ENCODE measurements at regions not wholly inside any gene's neighbourhood (a gene's known extent, or its start where the extent isn't known, plus 50 kb on each side); places are given as distances from the start of the nearest gene placed in this dataset.
A peak's percentile ranks its signal among the peaks of the same experiment; 100 is the strongest.
"Not testable (repeated sequence)": the region's sequence is repeated elsewhere in the genome, so short reads cannot be mapped to it uniquely, and the experiment has no call there.

GRCh38 chr14:101616202-101616601, 54.9 kb downstream of the DIO3 start:
- DNase-seq, result no peak

- DNase-seq, result no peak
These were observed 58.2 kb downstream of the DIO3 start for GRCh38 chr14:101619484-101619883.

DNA sequence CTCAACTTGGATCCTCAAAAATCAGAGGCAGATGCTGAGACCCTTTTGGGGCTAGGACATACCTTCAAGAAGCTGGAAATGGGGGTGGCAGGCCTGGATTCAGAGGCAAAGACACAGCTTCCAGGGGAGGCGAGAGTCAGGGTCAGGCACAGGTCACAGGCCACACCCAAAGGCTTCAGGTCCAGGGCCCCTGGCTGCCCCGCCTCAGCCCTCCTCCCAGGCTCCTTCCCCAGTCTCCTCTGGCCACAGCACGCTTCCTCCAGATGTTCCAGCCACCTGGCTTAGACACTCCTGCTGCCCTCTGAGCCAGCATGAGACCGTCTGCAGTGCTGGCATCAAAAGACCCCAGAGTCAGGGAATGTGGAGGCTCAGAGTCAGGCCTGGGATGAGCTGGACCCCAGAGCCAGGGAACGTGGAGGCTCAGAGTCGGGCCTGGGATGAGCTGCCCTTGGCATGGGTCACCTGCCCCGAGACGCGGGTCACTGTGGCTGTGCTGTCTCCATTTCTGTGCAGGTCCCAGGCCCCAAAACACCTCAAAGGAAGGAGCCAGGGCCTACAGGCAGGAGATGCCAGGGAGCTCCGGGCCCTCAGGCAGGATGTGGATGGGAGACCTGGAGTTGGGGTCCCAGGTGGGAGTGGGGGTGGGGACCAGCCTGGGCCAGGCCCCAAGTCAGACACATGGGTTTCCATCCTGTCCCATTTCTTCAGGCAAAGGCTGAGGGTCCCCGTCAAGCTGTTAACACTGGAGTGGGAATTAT, 58.9 kb downstream of the DIO3 start:
- no peak for DNase-seq

- DNase-seq, result no peak
These were observed 59.8 kb downstream of the DIO3 start for GRCh38 chr14:101620821-101621785.

- DNase-seq, result no peak
These were observed 61.2 kb downstream of the DIO3 start for GRCh38 chr14:101622251-101623076.

GRCh38 chr14:101623077-101623372, 61.7 kb downstream of the DIO3 start:
- no peak for DNase-seq

GRCh38 chr14:101623685-101624444, 62.6 kb downstream of the DIO3 start:
- no peak for DNase-seq

DNA sequence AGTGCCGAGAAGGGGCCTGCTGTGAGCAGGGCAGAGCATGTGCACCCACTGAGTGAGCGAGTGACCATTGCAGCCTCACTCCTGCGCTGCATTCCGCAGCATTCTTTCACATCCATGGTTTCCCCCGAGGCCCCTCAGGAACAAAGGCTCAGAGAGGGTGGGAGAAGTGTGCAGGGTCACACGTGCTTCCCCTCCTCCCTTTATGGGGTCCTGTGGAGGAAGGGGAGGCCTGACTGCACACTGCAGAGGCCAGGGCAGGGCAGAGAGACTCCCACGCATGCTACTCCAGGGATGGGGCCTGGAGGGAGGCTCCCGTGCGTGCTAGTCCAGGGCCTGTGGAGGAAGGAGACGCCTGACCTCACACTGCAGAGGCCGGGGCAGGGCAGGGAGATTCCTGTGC, 63.2 kb downstream of the DIO3 start:
- no peak for DNase-seq

DNA sequence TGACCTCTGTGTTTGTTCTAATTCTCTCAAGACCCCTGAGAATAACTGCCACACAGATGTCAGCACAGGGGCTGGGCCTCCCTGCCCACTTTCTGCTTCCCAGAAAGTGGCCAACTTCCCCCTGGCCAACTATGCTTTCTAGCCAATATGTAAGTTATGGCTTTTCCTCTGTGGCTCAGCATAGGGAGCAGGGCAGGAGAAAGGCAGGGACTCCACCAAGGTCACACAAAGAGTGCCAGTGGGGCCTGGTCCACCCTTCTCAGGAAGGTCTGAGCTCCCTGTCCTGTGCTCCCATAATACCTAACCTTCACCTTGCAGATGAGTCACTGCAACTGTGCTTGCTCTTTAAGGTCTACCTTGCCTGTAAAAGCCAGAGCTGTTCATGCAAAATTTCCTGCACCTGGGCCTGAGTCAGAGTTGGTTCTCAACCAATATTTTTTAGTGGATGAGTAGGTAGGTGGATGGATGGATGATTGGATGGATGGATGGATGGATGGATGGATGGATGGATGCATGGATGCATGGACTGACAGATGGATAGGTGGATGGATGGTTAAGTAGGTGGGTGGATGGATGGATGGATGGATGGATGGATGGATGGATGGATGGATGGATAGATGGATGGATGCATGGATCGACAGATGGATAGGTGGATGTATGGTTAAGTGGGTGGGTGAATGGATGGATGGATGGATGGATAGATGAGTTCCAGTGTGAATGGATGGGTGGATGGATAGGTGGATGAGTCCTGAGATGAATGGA, 64.2 kb downstream of the DIO3 start:
- no peak for DNase-seq

DNA sequence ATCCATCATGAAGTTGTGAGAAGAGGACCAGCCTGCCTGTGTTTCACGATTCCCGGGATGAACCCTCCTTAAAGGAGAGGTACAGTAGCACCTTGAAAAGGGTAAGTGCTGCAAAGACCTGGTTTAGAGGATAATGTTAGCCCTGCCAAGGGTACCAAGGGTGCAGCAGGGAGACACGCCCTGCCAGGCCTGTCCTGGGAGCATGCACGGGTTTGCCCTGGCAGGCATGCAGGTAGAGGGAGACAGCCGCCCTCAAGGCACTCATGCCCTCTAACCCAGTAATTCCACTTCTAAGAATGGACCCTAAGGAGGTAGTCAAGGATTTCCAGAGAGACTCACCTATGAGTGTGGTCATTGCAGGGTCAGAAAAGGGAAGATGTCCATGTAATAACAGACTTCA, 65.0 kb downstream of the DIO3 start:
- DNase-seq, result no peak

- no peak for DNase-seq
These were observed 66.6 kb downstream of the DIO3 start for GRCh38 chr14:101627915-101628262.

DNA sequence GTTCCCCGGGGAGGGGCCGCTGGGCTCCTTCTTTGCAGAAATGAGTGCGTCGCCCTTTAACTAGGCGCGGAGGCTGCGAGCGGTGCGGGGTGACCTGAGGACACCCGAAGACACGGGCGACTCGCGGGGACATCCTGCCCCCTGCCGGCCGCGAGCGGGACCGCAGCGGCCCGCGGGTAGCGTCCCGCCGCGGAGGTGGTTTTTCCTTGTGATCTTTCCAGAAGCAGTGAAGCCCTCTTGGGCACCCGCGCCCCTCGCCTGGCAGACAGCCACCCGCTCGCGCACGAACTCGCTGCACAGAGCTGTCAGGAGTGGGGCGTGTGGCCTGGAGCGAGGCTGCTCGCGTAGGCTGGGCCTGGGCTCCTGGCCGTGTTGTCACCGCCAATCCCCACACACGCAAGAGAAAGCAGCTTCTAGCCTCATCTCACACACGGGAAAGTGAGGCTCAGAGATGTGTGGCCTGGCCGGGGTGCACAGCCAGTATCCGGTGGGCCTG, 67.2 kb downstream of the DIO3 start:
- peak; percentile 48 for DNase-seq

DNA sequence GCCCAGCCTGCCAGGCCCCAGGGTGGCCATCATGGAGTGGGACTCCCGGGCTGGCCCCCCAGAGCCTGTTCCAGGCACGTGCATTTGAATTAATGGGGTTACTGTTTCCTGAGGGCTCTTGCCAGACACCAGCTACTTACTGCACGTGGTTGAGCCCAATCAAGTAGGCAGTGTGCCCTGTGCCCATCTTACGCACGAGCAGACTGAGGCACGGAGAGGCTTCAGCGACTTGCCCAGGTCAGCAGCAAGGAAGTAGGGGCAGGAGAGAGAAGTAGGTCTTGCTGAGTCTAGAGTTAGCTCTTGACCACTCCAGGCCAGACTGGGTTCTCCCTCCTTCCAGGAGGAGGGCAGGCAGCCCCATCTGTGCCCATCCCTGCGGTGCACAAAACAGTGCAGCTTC, 67.7 kb downstream of the DIO3 start:
- no peak for DNase-seq

- DNase-seq, result no peak
These were observed 69.0 kb downstream of the DIO3 start for GRCh38 chr14:101630056-101630965.

GRCh38 chr14:101631199-101631598, 69.9 kb downstream of the DIO3 start:
- no peak for DNase-seq

DNA sequence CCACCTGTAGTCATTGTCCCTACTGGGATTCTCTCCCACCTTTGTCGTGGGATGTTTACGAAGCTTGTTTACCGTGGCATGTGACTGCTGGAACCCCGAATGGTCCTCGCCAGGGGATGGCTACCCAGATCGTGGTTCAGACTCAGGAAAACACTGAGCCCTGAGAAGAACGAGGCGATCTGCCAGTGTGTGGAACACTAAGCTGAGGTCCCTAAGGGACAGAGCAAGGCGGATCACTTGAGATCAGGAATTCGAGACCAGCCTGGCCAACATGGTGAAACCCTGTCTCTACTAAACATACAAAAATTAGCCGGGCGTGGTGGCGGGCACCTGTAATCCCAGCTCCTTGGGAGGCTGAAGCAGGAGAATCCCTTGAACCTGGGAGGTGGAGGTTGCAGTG, 70.7 kb downstream of the DIO3 start:
- not testable (repeated sequence) for DNase-seq

GRCh38 chr14:101632520-101632919, 71.2 kb downstream of the DIO3 start:
- DNase-seq, result no peak

- DNase-seq, result no peak
These were observed 72.0 kb downstream of the DIO3 start for GRCh38 chr14:101633276-101633675.

GRCh38 chr14:101634202-101634849, 73.0 kb downstream of the DIO3 start:
- DNase-seq, result no peak

Data from NCI-H510A (cell line).